ENCODE measurements at regions not wholly inside any gene's neighbourhood (a gene's known extent, or its start where the extent isn't known, plus 50 kb on each side); places are given as distances from the start of the nearest gene placed in this dataset.

GRCh38 chr1:234538062-234538731 is 59.2 kb upstream of the TARBP1 start (continued):
- TF ChIP-seq ZNF773 (CRISPR knock-in tag; IDR thresholded peaks at IDR 0.05; ENCODE audit: borderline replicate concordance) (no peak), IKZF5 (CRISPR knock-in tag; IDR thresholded peaks at IDR 0.05) (peak; percentile 51; the same call in 1 of the 2 replicates), ZNF790 (CRISPR knock-in tag; IDR thresholded peaks at IDR 0.05; ENCODE audit: borderline replicate concordance) (no peak), ATF4 (CRISPR knock-in tag; IDR thresholded peaks at IDR 0.05) (peak in 1 of 2 experiments; percentile 42; a peak in 1 of 4 replicates), NFKB2 (CRISPR knock-in tag; IDR thresholded peaks at IDR 0.05; ENCODE audit: borderline replicate concordance) (no peak), ZBTB38 (CRISPR knock-in tag; IDR thresholded peaks at IDR 0.05) (no peak), RXRB (CRISPR knock-in tag; IDR thresholded peaks at IDR 0.05; ENCODE audit: borderline replicate concordance) (peak; percentile 25; the same call in 1 of the 2 replicates), SRSF9 (IDR thresholded peaks at IDR 0.05; ENCODE audit: borderline replicate concordance, insufficient read depth, low read depth, low read length, poor library complexity, severe bottlenecking) (no peak), ZNF709 (CRISPR knock-in tag; IDR thresholded peaks at IDR 0.05) (0 out of 2 replicates have a peak, but pooled peaks have one; percentile 50), SOX5 (CRISPR knock-in tag; IDR thresholded peaks at IDR 0.05; ENCODE audit: borderline replicate concordance) (no peak; the same call in 1 of the 2 replicates), HES4 (CRISPR knock-in tag; IDR thresholded peaks at IDR 0.05; ENCODE audit: borderline replicate concordance) (no peak), SP4 (CRISPR knock-in tag; IDR thresholded peaks at IDR 0.05) (no peak), ARNTL (CRISPR knock-in tag; IDR thresholded peaks at IDR 0.05) (no peak), ZNF414 (CRISPR knock-in tag; IDR thresholded peaks at IDR 0.05) (no peak), ZNF577 (CRISPR knock-in tag; IDR thresholded peaks at IDR 0.05; ENCODE audit: borderline replicate concordance, low read depth) (no peak), EP300 (IDR thresholded peaks at IDR 0.05; ENCODE audit: low read depth in 2 of 2, low read length in 2 of 2) (no peak), EP300 (CRISPR knock-in tag; IDR thresholded peaks at IDR 0.05; ENCODE audit: borderline replicate concordance) (no peak), FOXA1 (IDR thresholded peaks at IDR 0.05) (no peak), FOXA1 (CRISPR knock-in tag; IDR thresholded peaks at IDR 0.05) (0 out of 2 replicates have a peak, but pooled peaks have one; percentile 21), TFAP4 (IDR thresholded peaks at IDR 0.05; ENCODE audit: borderline replicate concordance, low read depth) (no peak), MEIS1 (CRISPR knock-in tag; IDR thresholded peaks at IDR 0.05; ENCODE audit: borderline replicate concordance) (no peak), ZBTB4 (CRISPR knock-in tag; IDR thresholded peaks at IDR 0.05; ENCODE audit: borderline replicate concordance) (peak; percentile 78; the same call in 1 of the 2 replicates), ZNF17 (CRISPR knock-in tag; IDR thresholded peaks at IDR 0.05) (no peak)

Data from HepG2 (cell line).